DOHH2 (cell line): ENCODE measurements at regions not wholly inside any gene's neighbourhood (a gene's known extent, or its start where the extent isn't known, plus 50 kb on each side); places are given as distances from the start of the nearest gene placed in this dataset.

ENCODE experiments used
- H3F3A ChIP-seq: fragments of 200-600 bp; sonication (generic), shearing (Covaris generic); 2 replicates; pipeline ENCODE4 v1.6.0; 2016; ENCODE audit warnings: antibody characterized with exemption, mild to moderate bottlenecking; ENCODE audit not compliant: control insufficient read depth, insufficient read depth
- H3K27ac ChIP-seq: fragments of 200-600 bp; sonication (generic); 2 replicates; pipeline ENCODE4 v1.5.1; 2014; ENCODE audit warnings: low read depth, mild to moderate bottlenecking, low read length, moderate library complexity
- H3K27me3 ChIP-seq: fragments of 200-600 bp; sonication (generic); 2 replicates; pipeline ENCODE4 v1.6.1; 2014; ENCODE audit warnings: mild to moderate bottlenecking, low read length, mixed read lengths; ENCODE audit not compliant: control insufficient read depth
- H3K36me3 ChIP-seq: fragments of 200-600 bp; sonication (generic); 2 replicates; pipeline ENCODE4 v1.6.1; 2014; ENCODE audit warnings: mild to moderate bottlenecking, low read length, moderate library complexity, mixed read lengths; ENCODE audit not compliant: control insufficient read depth
- H3K4me1 ChIP-seq: fragments of 200-600 bp; sonication (generic); 2 replicates; pipeline ENCODE4 v1.6.1; 2014; ENCODE audit warnings: mild to moderate bottlenecking, low read length, mixed read lengths; ENCODE audit not compliant: control insufficient read depth
- H3K4me2 ChIP-seq: fragments of 200-600 bp; sonication (generic); 2 replicates; pipeline ENCODE4 v1.6.0; 2014; ENCODE audit warnings: mild to moderate bottlenecking, low read length, moderate library complexity
- H3K4me3 ChIP-seq: fragments of 200-600 bp; sonication (generic); 2 replicates; pipeline ENCODE4 v1.5.1; 2014; ENCODE audit warnings: mild to moderate bottlenecking, low read length, mixed read lengths
- H3K79me2 ChIP-seq: fragments of 200-600 bp; sonication (generic); 2 replicates; pipeline ENCODE4 v1.6.1; 2014; ENCODE audit warnings: mild to moderate bottlenecking, low read length, mixed read lengths; ENCODE audit not compliant: control insufficient read depth
- H3K9me2 ChIP-seq: fragments of 200-600 bp; sonication (generic); replicated peaks from 2 replicates; pipeline ENCODE4 v1.6.1; 2014; ENCODE audit warnings: mild to moderate bottlenecking, low read length, mixed read lengths; ENCODE audit not compliant: control insufficient read depth
- H3K9me3 ChIP-seq: fragments of 200-600 bp; sonication (generic); 2 replicates; pipeline ENCODE4 v1.6.1; 2014; ENCODE audit warnings: antibody characterized with exemption, low read length, mixed read lengths; ENCODE audit not compliant: control insufficient read depth, insufficient read depth
- H4K20me1 ChIP-seq: fragments of 200-600 bp; sonication (generic); 2 replicates; pipeline ENCODE4 v1.6.0; 2014; ENCODE audit warnings: low read depth, mild to moderate bottlenecking, antibody characterized with exemption, low read length, moderate library complexity; ENCODE audit not compliant: control insufficient read depth, insufficient read depth
- EZH2phosphoT487 ChIP-seq: fragments of 200-600 bp; sonication (generic); IDR thresholded peaks from 2 replicates; pipeline ENCODE4 v1.6.1; 2017; ENCODE audit warnings: borderline replicate concordance, mild to moderate bottlenecking, antibody characterized with exemption, low read length, moderate library complexity, mixed read lengths
- TF ChIP-seq, protein P1 (sequence below): fragments of 200-600 bp; sonication (generic); IDR thresholded peaks from one replicate; pipeline ENCODE4 v1.5.1; 2014; ENCODE audit warnings: antibody characterized with exemption, mild to moderate bottlenecking, low read depth, low read length; ENCODE audit not compliant: poor library complexity, severe bottlenecking

DNA sequence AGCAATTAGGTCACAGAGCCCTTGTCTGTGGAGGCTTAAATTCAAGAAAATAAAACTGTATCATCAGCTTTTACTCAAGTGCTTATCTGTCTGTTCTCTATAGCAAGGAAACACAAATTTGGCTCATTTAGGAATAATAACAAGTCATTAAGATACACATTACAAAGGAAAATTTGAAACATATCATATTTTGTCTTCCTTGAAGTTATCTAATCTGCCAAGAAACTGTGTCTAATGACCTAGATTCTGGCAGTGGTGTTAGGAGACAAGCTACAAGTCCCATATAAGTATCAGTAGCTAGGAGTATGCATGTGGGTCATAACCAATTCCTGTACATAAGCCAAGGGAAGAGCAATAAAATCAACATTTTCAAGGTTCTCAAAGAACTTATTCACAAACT lies 108.2 kb upstream of the SETMAR start:
- H3K4me3 ChIP-seq, result no peak overlapping the region
- H3K27me3 ChIP-seq, result no peaks in the 10 kb centered on the region
- TF ChIP-seq EZH2phosphoT487, result no peak
- TF ChIP-seq, protein P1, sequence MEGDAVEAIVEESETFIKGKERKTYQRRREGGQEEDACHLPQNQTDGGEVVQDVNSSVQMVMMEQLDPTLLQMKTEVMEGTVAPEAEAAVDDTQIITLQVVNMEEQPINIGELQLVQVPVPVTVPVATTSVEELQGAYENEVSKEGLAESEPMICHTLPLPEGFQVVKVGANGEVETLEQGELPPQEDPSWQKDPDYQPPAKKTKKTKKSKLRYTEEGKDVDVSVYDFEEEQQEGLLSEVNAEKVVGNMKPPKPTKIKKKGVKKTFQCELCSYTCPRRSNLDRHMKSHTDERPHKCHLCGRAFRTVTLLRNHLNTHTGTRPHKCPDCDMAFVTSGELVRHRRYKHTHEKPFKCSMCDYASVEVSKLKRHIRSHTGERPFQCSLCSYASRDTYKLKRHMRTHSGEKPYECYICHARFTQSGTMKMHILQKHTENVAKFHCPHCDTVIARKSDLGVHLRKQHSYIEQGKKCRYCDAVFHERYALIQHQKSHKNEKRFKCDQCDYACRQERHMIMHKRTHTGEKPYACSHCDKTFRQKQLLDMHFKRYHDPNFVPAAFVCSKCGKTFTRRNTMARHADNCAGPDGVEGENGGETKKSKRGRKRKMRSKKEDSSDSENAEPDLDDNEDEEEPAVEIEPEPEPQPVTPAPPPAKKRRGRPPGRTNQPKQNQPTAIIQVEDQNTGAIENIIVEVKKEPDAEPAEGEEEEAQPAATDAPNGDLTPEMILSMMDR, result no peak
- no peaks in the 10 kb centered on the region for H3F3A ChIP-seq
- H3K9me2 ChIP-seq, result no peaks in the 10 kb centered on the region
- H3K36me3 ChIP-seq, result no peaks in the 10 kb centered on the region
- no peaks in the 10 kb centered on the region for H3K79me2 ChIP-seq
- no peaks in the 10 kb centered on the region for H3K4me1 ChIP-seq
- no peaks in the 10 kb centered on the region for H3K9me3 ChIP-seq
- H3K4me2 ChIP-seq, result no peak overlapping the region
- H4K20me1 ChIP-seq, result no peaks in the 10 kb centered on the region
- H3K27ac ChIP-seq, result no peak overlapping the region

DNA sequence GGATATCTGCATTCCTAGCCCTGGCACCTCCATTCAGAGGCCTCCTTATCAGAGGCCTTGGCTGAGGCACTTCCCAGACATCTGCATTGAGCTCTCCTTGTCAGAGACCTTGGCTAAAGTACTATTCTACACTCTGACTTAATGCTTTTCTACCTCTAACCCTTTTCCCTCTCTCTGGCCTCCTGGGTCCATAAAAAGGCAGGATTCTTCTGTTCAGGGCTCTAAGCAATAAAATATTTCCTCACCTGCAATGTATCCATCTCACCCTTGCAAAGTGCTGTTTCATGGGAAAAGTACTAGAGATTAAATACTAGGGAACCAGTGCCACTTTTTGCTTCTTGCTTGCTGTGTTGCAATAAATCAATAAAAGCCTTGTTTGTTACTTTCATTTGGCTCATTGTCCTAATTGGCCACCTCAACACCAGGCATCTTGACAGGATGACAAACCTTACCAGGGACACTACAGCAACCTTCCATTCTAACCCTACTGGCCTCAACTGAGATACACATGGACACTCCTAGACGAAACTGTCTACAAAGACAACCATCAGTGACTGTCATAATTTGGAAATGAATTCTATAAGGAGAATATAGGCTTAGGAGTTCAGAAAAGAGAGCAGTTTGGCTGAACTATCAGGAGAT lies 106.5 kb upstream of the SETMAR start:
- Histone ChIP-seq H3K27me3 (no peaks in the 10 kb centered on the region), H4K20me1 (no peaks in the 10 kb centered on the region), H3K4me2 (no peak overlapping the region), H3K79me2 (no peaks in the 10 kb centered on the region), H3K36me3 (no peaks in the 10 kb centered on the region), H3K27ac (no peak overlapping the region), H3K4me1 (no peaks in the 10 kb centered on the region), H3K4me3 (no peak overlapping the region), H3F3A (no peaks in the 10 kb centered on the region), H3K9me2 (no peaks in the 10 kb centered on the region), H3K9me3 (no peaks in the 10 kb centered on the region)
- no peak for TF ChIP-seq EZH2phosphoT487
- TF ChIP-seq, protein P1, result no peak

DNA sequence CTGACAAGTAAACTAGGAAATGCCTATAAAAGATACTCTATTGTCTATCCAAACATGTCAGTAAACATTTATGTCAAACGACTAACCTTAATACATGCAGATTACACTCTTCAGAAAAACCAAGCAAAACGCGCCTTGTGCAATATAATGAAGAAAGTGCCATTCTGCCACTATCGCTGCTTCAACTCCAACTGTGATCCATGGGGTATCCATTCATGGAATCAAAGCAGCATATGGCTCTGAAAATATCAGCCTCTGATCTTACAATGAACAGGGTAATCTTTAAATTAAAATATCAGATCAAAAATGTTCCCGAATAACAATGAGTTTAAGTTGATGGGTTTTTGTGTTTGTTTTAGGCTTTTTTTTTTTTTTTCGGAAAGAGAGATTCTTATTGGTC lies 105.5 kb upstream of the SETMAR start:
- H4K20me1 ChIP-seq, result no peaks in the 10 kb centered on the region
- TF ChIP-seq, protein P1, result no peak
- TF ChIP-seq EZH2phosphoT487, result no peak
- no peak overlapping the region for H3K4me3 ChIP-seq
- no peaks in the 10 kb centered on the region for H3K36me3 ChIP-seq
- no peaks in the 10 kb centered on the region for H3K27me3 ChIP-seq
- H3K27ac ChIP-seq, result no peak overlapping the region
- H3K9me3 ChIP-seq, result no peaks in the 10 kb centered on the region
- no peaks in the 10 kb centered on the region for H3K79me2 ChIP-seq
- no peak overlapping the region for H3K4me2 ChIP-seq
- H3K4me1 ChIP-seq, result no peaks in the 10 kb centered on the region
- H3K9me2 ChIP-seq, result no peaks in the 10 kb centered on the region
- H3F3A ChIP-seq, result no peaks in the 10 kb centered on the region
